Cardiac muscle cell (in vitro differentiated cells and primary cell): ENCODE measurements at regions not wholly inside any gene's neighbourhood (a gene's known extent, or its start where the extent isn't known, plus 50 kb on each side); places are given as distances from the start of the nearest gene placed in this dataset.

Source experiments
- DNase-seq, 2 donors: peaks; one replicate each; pipeline versions ENCODE4 v3.0.0 to v3.0.0-alpha.2; 2010 to 2017; ENCODE audit warnings: low read depth in 1 of 2, low spot score in 1 of 2
- H3K27ac ChIP-seq: fragments of 200-600 bp; sonication (generic); 2 replicates; pipeline ENCODE4 v1.5.1; 2016
- H3K27me3 ChIP-seq: fragments of 200-600 bp; sonication (generic); 2 replicates; pipeline ENCODE4 v1.6.0; 2016; ENCODE audit warnings: control low read depth
- H3K36me3 ChIP-seq: fragments of 200-600 bp; sonication (generic); 2 replicates; pipeline ENCODE4 v1.5.1; 2016; ENCODE audit warnings: control low read depth
- H3K4me1 ChIP-seq: fragments of 200-600 bp; sonication (generic); 2 replicates; pipeline ENCODE4 v1.8.1; 2017; ENCODE audit warnings: low read depth, mild to moderate bottlenecking, mixed run types
- H3K4me3 ChIP-seq: fragments of 200-600 bp; sonication (generic); 2 replicates; pipeline ENCODE4 v1.5.1; 2016; ENCODE audit warnings: mild to moderate bottlenecking
- H3K9me3 ChIP-seq: fragments of 200-600 bp; sonication (generic); 2 replicates; pipeline ENCODE4 v1.5.1; 2017; ENCODE audit warnings: low read depth, mild to moderate bottlenecking, control low read depth
- CTCF ChIP-seq: IDR thresholded peaks from 2 replicates; pipeline ENCODE4 v1.5.1; 2012; ENCODE audit warnings: low read depth, mild to moderate bottlenecking, low read length

- H3K36me3 ChIP-seq = no peaks in the 10 kb centered on the region
- H3K4me3 ChIP-seq = no peak overlapping the region
- no peak overlapping the region for H3K27ac ChIP-seq
- TF ChIP-seq CTCF = no peak
- H3K27me3 ChIP-seq = no peaks in the 10 kb centered on the region
- H3K4me1 ChIP-seq = no peaks in the 10 kb centered on the region
- no peak for DNase-seq
- no peaks in the 10 kb centered on the region for H3K9me3 ChIP-seq
Observed at GRCh38 chr14:40944521-40944920, 662.2 kb upstream of the LRFN5 start.

GRCh38 chr14:40936861-40937260 is 669.8 kb upstream of the LRFN5 start:
- no peaks in the 10 kb centered on the region for H3K36me3 ChIP-seq
- H3K9me3 ChIP-seq = no peaks in the 10 kb centered on the region
- TF ChIP-seq CTCF = no peak
- H3K4me1 ChIP-seq = no peaks in the 10 kb centered on the region
- H3K27ac ChIP-seq = no peak overlapping the region
- H3K4me3 ChIP-seq = no peak overlapping the region
- DNase-seq = peak in 1 of 2 donors; percentile 12
- H3K27me3 ChIP-seq = no peaks in the 10 kb centered on the region

- Histone ChIP-seq H3K27ac (no peak overlapping the region), H3K4me1 (no peaks in the 10 kb centered on the region), H3K36me3 (no peaks in the 10 kb centered on the region), H3K4me3 (no peak overlapping the region), H3K9me3 (no peaks in the 10 kb centered on the region), H3K27me3 (no peaks in the 10 kb centered on the region)
- no peak for DNase-seq
- no peak for TF ChIP-seq CTCF
Observed at GRCh38 chr14:40920380-40920779, 686.3 kb upstream of the LRFN5 start.

- Histone ChIP-seq H3K36me3 (no peaks in the 10 kb centered on the region), H3K27ac (no peak overlapping the region), H3K4me3 (no peak overlapping the region), H3K27me3 (no peaks in the 10 kb centered on the region), H3K4me1 (no peaks in the 10 kb centered on the region), H3K9me3 (no peaks in the 10 kb centered on the region)
- peak in 1 of 2 donors; percentile 8 for DNase-seq
- TF ChIP-seq CTCF = no peak
Observed at GRCh38 chr14:40911141-40911540, 695.5 kb upstream of the LRFN5 start.

GRCh38 chr14:40909906-40910305 is 696.8 kb upstream of the LRFN5 start:
- DNase-seq = peak in 1 of 2 donors; percentile 13
- Histone ChIP-seq H3K4me1 (no peaks in the 10 kb centered on the region), H3K27me3 (no peaks in the 10 kb centered on the region), H3K36me3 (no peaks in the 10 kb centered on the region), H3K27ac (no peak overlapping the region), H3K4me3 (no peak overlapping the region), H3K9me3 (no peaks in the 10 kb centered on the region)
- TF ChIP-seq CTCF = no peak

GRCh38 chr14:40903709-40904108 is 703.0 kb upstream of the LRFN5 start:
- Histone ChIP-seq H3K4me3 (no peak overlapping the region), H3K36me3 (no peaks in the 10 kb centered on the region), H3K27ac (no peak overlapping the region), H3K27me3 (no peaks in the 10 kb centered on the region), H3K9me3 (no peaks in the 10 kb centered on the region), H3K4me1 (no peaks in the 10 kb centered on the region)
- TF ChIP-seq CTCF = no peak
- no peak for DNase-seq
